ENCODE measurements at regions not wholly inside any gene's neighbourhood (a gene's known extent, or its start where the extent isn't known, plus 50 kb on each side); places are given as distances from the start of the nearest gene placed in this dataset.

DNA sequence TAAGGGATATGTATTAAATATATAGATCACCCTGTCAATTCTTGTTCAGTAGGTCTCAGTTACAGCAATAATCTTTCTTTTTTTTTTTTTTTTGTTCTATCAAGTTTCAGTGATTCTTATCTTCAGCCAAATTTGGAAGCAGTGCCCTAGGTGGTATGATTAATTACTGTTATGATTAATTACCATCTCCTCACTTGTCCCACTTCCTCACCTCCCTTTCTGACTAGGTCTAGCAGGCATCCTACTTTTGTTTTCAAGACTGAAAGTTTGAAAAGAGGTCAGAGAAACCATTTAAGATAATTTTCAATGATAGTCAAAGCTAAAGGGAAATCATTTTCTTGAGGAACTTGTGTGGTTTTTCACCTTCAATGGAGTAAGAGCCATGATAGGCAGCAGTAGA is 144.0 kb upstream of the CNTN4 start:
- TF ChIP-seq, protein P1, sequence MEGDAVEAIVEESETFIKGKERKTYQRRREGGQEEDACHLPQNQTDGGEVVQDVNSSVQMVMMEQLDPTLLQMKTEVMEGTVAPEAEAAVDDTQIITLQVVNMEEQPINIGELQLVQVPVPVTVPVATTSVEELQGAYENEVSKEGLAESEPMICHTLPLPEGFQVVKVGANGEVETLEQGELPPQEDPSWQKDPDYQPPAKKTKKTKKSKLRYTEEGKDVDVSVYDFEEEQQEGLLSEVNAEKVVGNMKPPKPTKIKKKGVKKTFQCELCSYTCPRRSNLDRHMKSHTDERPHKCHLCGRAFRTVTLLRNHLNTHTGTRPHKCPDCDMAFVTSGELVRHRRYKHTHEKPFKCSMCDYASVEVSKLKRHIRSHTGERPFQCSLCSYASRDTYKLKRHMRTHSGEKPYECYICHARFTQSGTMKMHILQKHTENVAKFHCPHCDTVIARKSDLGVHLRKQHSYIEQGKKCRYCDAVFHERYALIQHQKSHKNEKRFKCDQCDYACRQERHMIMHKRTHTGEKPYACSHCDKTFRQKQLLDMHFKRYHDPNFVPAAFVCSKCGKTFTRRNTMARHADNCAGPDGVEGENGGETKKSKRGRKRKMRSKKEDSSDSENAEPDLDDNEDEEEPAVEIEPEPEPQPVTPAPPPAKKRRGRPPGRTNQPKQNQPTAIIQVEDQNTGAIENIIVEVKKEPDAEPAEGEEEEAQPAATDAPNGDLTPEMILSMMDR (IDR thresholded peaks at IDR 0.05; ENCODE audit: low read depth, low read length) = no peak
- TF ChIP-seq MYC (IDR thresholded peaks at IDR 0.05; ENCODE audit: low read depth, low read length) (no peak), POLR2A (IDR thresholded peaks at IDR 0.05; ENCODE audit: extremely low read depth, insufficient read length) (no peak)
